ELR (cell line): ENCODE measurements at regions not wholly inside any gene's neighbourhood (a gene's known extent, or its start where the extent isn't known, plus 50 kb on each side); places are given as distances from the start of the nearest gene placed in this dataset.
"Not testable (repeated sequence)": the region's sequence is repeated elsewhere in the genome, so short reads cannot be mapped to it uniquely, and the experiment has no call there.

Experiments used
- DNase-seq: peaks from one replicate; pipeline ENCODE4 v3.0.0-alpha.2; 2015; ENCODE audit warnings: low read depth

DNA sequence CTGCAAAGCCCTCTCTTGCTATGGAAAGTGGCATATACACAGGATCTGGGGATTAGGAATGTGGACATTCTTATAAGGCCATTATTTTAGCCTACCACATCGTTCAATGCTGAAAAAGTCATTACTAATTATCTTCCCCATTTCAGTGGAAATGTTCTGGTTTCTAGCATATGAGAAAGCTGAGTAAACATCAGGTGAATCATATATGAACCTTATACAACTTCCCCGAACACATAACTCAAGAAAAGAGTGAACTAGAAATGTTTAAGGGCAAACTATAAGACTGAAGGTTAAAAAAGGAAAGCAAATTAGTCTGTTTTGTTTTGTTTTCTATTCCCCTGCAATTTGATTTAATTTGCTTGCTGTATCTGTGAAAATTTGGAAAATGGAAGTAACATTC, 62.5 kb upstream of the SEC22B start:
- not testable (repeated sequence) for DNase-seq

DNA sequence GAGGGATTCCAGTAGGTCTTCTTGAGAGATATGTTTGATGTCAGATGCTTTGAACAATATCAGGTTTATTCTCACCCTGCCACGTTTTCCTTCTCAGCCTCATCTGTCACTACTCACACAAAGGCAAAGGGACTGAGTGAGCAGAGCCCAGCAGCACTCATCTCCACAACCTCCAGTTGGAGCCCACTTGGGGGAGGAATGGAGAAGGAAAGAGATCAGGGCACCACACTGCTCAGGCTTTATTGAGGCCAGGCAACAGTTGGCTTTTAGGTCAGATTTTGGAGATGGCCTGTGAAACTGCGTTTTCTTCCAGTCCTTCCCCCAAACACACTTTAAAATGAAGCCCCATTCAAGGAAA, 57.3 kb upstream of the SEC22B start:
- DNase-seq, result not testable (repeated sequence)

DNA sequence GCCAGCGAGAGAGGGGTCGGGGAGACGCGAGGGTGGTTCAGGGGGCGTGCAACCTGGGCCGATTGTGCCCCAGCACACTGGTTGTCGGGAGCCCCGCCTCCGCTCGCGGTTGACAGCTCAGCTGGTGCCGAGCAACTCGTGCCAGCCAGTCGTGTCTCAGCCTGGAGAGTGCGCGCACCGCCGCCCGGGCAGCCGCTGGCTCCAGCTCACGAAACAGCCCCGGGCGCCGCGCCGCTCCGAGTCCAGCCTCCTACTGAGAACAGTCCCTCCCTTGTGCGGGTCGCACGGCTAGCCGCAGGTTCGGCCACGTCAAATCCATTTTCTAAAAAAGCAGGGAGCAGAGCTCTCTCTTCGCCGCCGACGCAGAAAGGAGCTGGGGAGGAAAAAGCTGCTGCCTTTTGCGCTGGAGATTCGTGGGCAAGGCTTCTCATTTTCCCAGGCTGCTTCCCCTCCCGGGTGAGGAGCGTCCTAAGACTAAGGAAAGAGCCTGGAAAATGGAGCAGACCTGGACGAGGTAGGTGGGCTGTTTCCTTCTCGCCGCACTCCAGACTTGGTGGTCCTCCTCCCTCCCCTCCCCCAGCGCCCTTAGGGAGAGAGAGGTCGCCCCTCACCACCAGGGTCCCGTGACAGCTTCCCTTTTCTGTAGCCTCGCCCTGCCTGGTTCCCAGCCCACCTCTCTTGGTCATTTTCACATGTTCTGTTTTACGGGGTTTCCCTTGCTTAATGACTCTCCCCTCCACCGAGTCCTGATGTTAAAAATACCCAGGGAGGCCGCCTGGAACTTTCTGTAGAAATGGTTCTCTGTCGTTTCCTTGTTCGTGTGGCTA, 56.7 kb upstream of the SEC22B start:
- DNase-seq, result not testable (repeated sequence)

DNA sequence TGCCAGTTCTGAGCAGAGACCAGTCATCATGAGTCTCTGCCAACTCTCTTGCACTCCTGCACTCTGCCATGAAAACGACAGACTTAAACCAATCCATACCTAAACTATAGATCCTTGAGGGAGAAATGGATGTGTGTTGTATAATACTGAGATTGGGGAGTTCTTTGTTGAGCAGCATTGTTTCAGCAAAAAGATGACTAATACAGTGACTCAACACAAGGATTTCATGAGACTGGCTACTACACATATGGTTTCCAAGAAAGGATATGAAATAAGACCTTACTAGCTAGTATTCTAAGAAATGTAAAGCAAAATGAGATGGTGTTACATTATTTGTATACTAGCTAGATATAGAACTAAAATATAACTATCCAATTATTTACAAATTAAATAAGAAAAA, 53.5 kb upstream of the SEC22B start:
- not testable (repeated sequence) for DNase-seq
